ENCODE measurements at regions not wholly inside any gene's neighbourhood (a gene's known extent, or its start where the extent isn't known, plus 50 kb on each side); places are given as distances from the start of the nearest gene placed in this dataset.

- TF ChIP-seq REST (IDR thresholded peaks at IDR 0.05; ENCODE audit: low read depth) (no peak), ZFX (IDR thresholded peaks at IDR 0.05) (no peak), POLR2AphosphoS5 (IDR thresholded peaks at IDR 0.05; ENCODE audit: low read depth, low read length) (no peak), ELF1 (IDR thresholded peaks at IDR 0.05; ENCODE audit: borderline replicate concordance, low read depth) (no peak)
Measured at GRCh38 chr2:10231551-10232085, 71.1 kb upstream of the HPCAL1 start.
